Hepatocyte (in vitro differentiated cells): ENCODE measurements at regions not wholly inside any gene's neighbourhood (a gene's known extent, or its start where the extent isn't known, plus 50 kb on each side); places are given as distances from the start of the nearest gene placed in this dataset.

Source experiments
- DNase-seq: peaks from one replicate; pipeline ENCODE4 v3.0.0-alpha.2; 2016; ENCODE audit warnings: low spot score
- H2AFZ ChIP-seq: fragments of 200-600 bp; sonication (generic); 2 replicates; pipeline ENCODE4 v1.6.0; 2016; ENCODE audit warnings: antibody characterized with exemption, mild to moderate bottlenecking
- H3K27ac ChIP-seq: fragments of 200-600 bp; sonication (generic); 2 replicates; pipeline ENCODE4 v1.5.1; 2016; ENCODE audit warnings: mild to moderate bottlenecking
- H3K27me3 ChIP-seq: fragments of 200-600 bp; sonication (generic); 2 replicates; pipeline ENCODE4 v1.6.1; 2016
- H3K36me3 ChIP-seq: fragments of 200-600 bp; sonication (generic); replicated peaks from 2 replicates; pipeline ENCODE4 v1.5.1; 2016; ENCODE audit warnings: low read depth; ENCODE audit not compliant: insufficient read depth
- H3K4me1 ChIP-seq: fragments of 200-600 bp; sonication (generic); 2 replicates; pipeline ENCODE4 v1.5.1; 2016; ENCODE audit warnings: mild to moderate bottlenecking, moderate library complexity; ENCODE audit not compliant: insufficient read depth
- H3K4me2 ChIP-seq: fragments of 200-600 bp; sonication (generic); 2 replicates; pipeline ENCODE4 v1.6.0; 2016
- H3K4me3 ChIP-seq: fragments of 200-600 bp; sonication (generic); 2 replicates; pipeline ENCODE4 v1.5.1; 2016; ENCODE audit warnings: mild to moderate bottlenecking
- H3K79me2 ChIP-seq: fragments of 200-600 bp; sonication (generic); 2 replicates; pipeline ENCODE4 v1.6.0; 2017; ENCODE audit warnings: mild to moderate bottlenecking
- H3K9me2 ChIP-seq: fragments of 200-600 bp; sonication (generic); replicated peaks from 2 replicates; pipeline ENCODE4 v1.6.0; 2017; ENCODE audit warnings: mild to moderate bottlenecking; ENCODE audit not compliant: insufficient read depth
- H3K9me3 ChIP-seq: fragments of 200-600 bp; sonication (generic); 2 replicates; pipeline ENCODE4 v1.5.1; 2016; ENCODE audit warnings: low read depth, mild to moderate bottlenecking
- H4K20me1 ChIP-seq: fragments of 200-600 bp; sonication (generic); 2 replicates; pipeline ENCODE4 v1.6.0; 2016; ENCODE audit warnings: mild to moderate bottlenecking; ENCODE audit not compliant: insufficient read depth, poor library complexity, severe bottlenecking
- EZH2 ChIP-seq: fragments of 200-600 bp; sonication (generic); IDR thresholded peaks from 2 replicates; pipeline ENCODE4 v1.6.1; 2016; ENCODE audit warnings: antibody characterized with exemption, mild to moderate bottlenecking, borderline replicate concordance
- EZH2phosphoT487 ChIP-seq: fragments of 200-600 bp; sonication (generic); IDR thresholded peaks from one replicate; pipeline ENCODE4 v1.6.1; 2018; ENCODE audit warnings: antibody characterized with exemption, mild to moderate bottlenecking, low read depth, moderate library complexity; ENCODE audit not compliant: unreplicated experiment, severe bottlenecking
- WGBS: methylation state at CpG from one replicate; pipeline ENCODE4 v1.1.6; 2016; ENCODE audit warnings: low lambda C conversion rate; ENCODE audit errors: missing lambda C conversion rate; 5-methylcytosine and 5-hydroxymethylcytosine counted together
- TF ChIP-seq, protein P1 (sequence below): fragments of 200-600 bp; sonication (generic); IDR thresholded peaks from 2 replicates; pipeline ENCODE4 v1.5.1; 2016; ENCODE audit warnings: antibody characterized with exemption, mild to moderate bottlenecking; ENCODE audit not compliant: poor library complexity

DNA sequence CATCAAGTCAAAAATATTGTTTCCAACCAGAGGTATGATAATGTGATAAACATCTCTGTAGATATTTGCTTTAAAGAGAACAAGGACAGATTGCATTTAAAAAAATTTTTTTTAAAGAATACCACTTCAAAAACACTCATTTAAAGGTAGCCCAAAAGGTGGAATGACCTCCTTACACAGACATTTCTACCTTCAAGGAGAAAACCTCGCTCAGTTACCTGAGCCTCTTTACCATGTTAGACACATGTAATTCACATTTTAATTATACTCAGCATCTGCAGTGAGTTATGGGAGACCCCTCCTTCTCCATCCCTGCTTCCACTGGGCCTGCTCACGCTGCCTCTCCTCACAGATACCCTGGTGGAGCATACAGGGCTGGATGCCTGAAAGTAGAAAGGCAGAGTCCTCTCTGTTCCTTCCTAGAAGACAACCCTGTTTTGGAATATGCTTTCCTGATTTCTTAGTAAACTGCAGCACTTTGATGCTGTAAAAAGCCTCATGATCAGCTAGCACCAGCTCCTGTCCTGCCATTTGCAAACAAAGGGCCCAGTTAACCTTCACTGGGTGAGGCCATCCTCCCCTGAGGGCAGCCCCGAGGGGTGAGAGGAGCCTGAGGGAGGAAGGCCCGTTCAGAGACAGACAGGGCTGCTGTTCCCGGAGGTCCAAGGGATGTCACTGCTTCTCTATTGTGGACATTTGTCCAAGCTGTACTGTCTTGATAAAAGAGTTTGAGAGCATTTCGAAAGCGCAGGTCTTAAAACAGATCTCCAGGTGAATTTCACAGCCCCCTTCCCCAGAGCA lies 117.8 kb downstream of the IRS2 start:
- Histone ChIP-seq H3K36me3 (no peaks in the 10 kb centered on the region), H3K9me2 (no peaks in the 10 kb centered on the region), H3K27me3 (no peaks in the 10 kb centered on the region), H3K4me2 (no peak overlapping the region), H3K4me1 (no peaks in the 10 kb centered on the region), H3K9me3 (no peaks in the 10 kb centered on the region), H3K27ac (no peak overlapping the region), H3K79me2 (no peaks in the 10 kb centered on the region), H2AFZ (no peak overlapping the region), H3K4me3 (no peak overlapping the region), H4K20me1 (no peaks in the 10 kb centered on the region)
- DNase-seq, result no peak
- 71% methylated on average over 7 of the region's 7 CpGs for WGBS
- no peak for TF ChIP-seq EZH2phosphoT487
- TF ChIP-seq EZH2, result no peak
- TF ChIP-seq, protein P1, sequence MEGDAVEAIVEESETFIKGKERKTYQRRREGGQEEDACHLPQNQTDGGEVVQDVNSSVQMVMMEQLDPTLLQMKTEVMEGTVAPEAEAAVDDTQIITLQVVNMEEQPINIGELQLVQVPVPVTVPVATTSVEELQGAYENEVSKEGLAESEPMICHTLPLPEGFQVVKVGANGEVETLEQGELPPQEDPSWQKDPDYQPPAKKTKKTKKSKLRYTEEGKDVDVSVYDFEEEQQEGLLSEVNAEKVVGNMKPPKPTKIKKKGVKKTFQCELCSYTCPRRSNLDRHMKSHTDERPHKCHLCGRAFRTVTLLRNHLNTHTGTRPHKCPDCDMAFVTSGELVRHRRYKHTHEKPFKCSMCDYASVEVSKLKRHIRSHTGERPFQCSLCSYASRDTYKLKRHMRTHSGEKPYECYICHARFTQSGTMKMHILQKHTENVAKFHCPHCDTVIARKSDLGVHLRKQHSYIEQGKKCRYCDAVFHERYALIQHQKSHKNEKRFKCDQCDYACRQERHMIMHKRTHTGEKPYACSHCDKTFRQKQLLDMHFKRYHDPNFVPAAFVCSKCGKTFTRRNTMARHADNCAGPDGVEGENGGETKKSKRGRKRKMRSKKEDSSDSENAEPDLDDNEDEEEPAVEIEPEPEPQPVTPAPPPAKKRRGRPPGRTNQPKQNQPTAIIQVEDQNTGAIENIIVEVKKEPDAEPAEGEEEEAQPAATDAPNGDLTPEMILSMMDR, result no peak

DNA sequence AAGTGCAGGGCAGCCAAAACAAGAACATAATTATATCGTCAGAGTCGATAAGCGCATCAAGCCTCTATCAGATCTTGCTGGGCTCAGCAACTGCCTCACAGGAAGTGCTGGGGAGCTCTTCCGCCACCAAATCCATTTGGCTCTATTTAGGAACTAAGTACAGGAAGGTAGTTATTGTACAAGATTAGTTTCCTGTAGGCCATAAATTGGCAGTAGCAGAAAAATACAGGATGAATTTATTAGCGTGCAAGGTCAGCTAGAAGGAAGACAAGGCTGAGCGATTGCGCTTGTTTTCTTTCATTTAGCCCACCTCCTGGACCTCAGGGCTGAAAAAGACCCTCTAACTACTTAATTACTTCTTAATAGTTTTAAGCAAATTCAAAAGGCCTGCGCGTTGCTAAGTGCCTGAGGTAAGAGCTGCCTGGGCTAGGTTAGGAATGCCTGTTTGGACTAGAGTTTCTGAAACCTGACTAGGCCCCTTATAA lies 118.5 kb downstream of the IRS2 start:
- H3K4me1 ChIP-seq, result no peaks in the 10 kb centered on the region
- H3K9me3 ChIP-seq, result no peaks in the 10 kb centered on the region
- TF ChIP-seq EZH2phosphoT487 (no peak), EZH2 (no peak)
- TF ChIP-seq, protein P1, result no peak
- no peak overlapping the region for H3K4me2 ChIP-seq
- no peaks in the 10 kb centered on the region for H3K27me3 ChIP-seq
- H3K36me3 ChIP-seq, result no peaks in the 10 kb centered on the region
- H4K20me1 ChIP-seq, result no peaks in the 10 kb centered on the region
- no peak overlapping the region for H3K4me3 ChIP-seq
- H3K9me2 ChIP-seq, result no peaks in the 10 kb centered on the region
- H2AFZ ChIP-seq, result peak overlapping the region; percentile 28
- DNase-seq, result no peak
- H3K79me2 ChIP-seq, result no peaks in the 10 kb centered on the region
- WGBS, result 67% methylated on average over 9 of the region's 9 CpGs
- peak overlapping the region; percentile 3 for H3K27ac ChIP-seq

DNA sequence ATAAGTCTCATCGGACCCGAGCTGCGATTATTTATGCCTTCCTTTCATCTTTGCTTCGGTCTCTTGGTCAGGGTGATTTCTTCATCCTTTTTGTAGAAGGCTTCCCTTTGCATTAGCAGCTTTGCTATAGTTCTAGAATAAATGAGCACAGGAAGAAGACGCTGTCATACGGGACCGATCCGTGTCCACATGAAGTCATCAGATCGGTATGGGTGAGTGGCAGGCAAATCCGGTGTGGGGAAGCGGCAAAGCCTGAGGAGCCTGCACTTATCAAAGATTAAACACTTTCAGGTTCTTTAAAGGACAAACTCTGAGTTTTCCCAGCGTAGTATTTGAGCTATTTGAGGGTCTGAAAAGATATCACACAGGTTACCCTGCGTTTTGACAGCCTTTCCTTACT lies 119.3 kb downstream of the IRS2 start:
- H3K79me2 ChIP-seq, result no peaks in the 10 kb centered on the region
- no peak for DNase-seq
- H3K4me2 ChIP-seq, result peak overlapping the region; percentile 31
- H3K4me3 ChIP-seq, result no peak overlapping the region
- no peaks in the 10 kb centered on the region for H3K9me2 ChIP-seq
- no peaks in the 10 kb centered on the region for H3K9me3 ChIP-seq
- 63% methylated on average over 13 of the region's 13 CpGs for WGBS
- peak overlapping the region; percentile 3 for H3K27ac ChIP-seq
- TF ChIP-seq, protein P1, result no peak
- TF ChIP-seq EZH2 (no peak), EZH2phosphoT487 (no peak)
- H3K4me1 ChIP-seq, result no peaks in the 10 kb centered on the region
- no peaks in the 10 kb centered on the region for H3K36me3 ChIP-seq
- H4K20me1 ChIP-seq, result no peaks in the 10 kb centered on the region
- no peaks in the 10 kb centered on the region for H3K27me3 ChIP-seq
- peak overlapping the region; percentile 28 for H2AFZ ChIP-seq
